ENCODE measurements at regions not wholly inside any gene's neighbourhood (a gene's known extent, or its start where the extent isn't known, plus 50 kb on each side); places are given as distances from the start of the nearest gene placed in this dataset.
"Not testable (repeated sequence)": the region's sequence is repeated elsewhere in the genome, so short reads cannot be mapped to it uniquely, and the experiment has no call there.

GRCh38 chr1:221998186-221998612 lies 256.3 kb upstream of the DUSP10 start:
- H3K4me3 ChIP-seq (ENCODE audit: low read length) = no peak overlapping the region
- H3K4me2 ChIP-seq (ENCODE audit: low read length) = no peak overlapping the region
- H3K4me1 ChIP-seq (ENCODE audit: control insufficient read depth, low read length) = no peaks in the 10 kb centered on the region
- H3K9me2 ChIP-seq (replicated peaks; ENCODE audit: control insufficient read depth, low read length) = no peaks in the 10 kb centered on the region
- no peaks in the 10 kb centered on the region for H3K79me2 ChIP-seq (ENCODE audit: control insufficient read depth, low read length)
- no peaks in the 10 kb centered on the region for H3K36me3 ChIP-seq (ENCODE audit: control insufficient read depth, low read length)
- H3K27me3 ChIP-seq (ENCODE audit: control insufficient read depth, low read length) = no peaks in the 10 kb centered on the region
- no peaks in the 10 kb centered on the region for H4K20me1 ChIP-seq (ENCODE audit: control insufficient read depth, insufficient read depth, low read depth, low read length)
- no peaks in the 10 kb centered on the region for H3K9me3 ChIP-seq (ENCODE audit: control insufficient read depth, insufficient read depth, low read length)
- no peaks in the 10 kb centered on the region for H3F3A ChIP-seq (ENCODE audit: control insufficient read depth, insufficient read depth)
- TF ChIP-seq, protein P1, sequence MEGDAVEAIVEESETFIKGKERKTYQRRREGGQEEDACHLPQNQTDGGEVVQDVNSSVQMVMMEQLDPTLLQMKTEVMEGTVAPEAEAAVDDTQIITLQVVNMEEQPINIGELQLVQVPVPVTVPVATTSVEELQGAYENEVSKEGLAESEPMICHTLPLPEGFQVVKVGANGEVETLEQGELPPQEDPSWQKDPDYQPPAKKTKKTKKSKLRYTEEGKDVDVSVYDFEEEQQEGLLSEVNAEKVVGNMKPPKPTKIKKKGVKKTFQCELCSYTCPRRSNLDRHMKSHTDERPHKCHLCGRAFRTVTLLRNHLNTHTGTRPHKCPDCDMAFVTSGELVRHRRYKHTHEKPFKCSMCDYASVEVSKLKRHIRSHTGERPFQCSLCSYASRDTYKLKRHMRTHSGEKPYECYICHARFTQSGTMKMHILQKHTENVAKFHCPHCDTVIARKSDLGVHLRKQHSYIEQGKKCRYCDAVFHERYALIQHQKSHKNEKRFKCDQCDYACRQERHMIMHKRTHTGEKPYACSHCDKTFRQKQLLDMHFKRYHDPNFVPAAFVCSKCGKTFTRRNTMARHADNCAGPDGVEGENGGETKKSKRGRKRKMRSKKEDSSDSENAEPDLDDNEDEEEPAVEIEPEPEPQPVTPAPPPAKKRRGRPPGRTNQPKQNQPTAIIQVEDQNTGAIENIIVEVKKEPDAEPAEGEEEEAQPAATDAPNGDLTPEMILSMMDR (IDR thresholded peaks at IDR 0.05; ENCODE audit: low read depth, low read length, poor library complexity, severe bottlenecking) = no peak
- no peak for TF ChIP-seq EZH2phosphoT487 (IDR thresholded peaks at IDR 0.05; ENCODE audit: borderline replicate concordance, low read length)
- H3K27ac ChIP-seq (ENCODE audit: low read depth, low read length) = no peak overlapping the region

- not testable (repeated sequence) for H3K27me3 ChIP-seq (ENCODE audit: control insufficient read depth, low read length); H3K9me3 ChIP-seq (ENCODE audit: control insufficient read depth, insufficient read depth, low read length); H4K20me1 ChIP-seq (ENCODE audit: control insufficient read depth, insufficient read depth, low read depth, low read length); H3K36me3 ChIP-seq (ENCODE audit: control insufficient read depth, low read length); H3F3A ChIP-seq (ENCODE audit: control insufficient read depth, insufficient read depth); H3K9me2 ChIP-seq (replicated peaks; ENCODE audit: control insufficient read depth, low read length); H3K4me3 ChIP-seq (ENCODE audit: low read length); H3K79me2 ChIP-seq (ENCODE audit: control insufficient read depth, low read length); H3K4me2 ChIP-seq (ENCODE audit: low read length); H3K27ac ChIP-seq (ENCODE audit: low read depth, low read length); H3K4me1 ChIP-seq (ENCODE audit: control insufficient read depth, low read length)
Observed at GRCh38 chr1:221997012-221997411, 255.1 kb upstream of the DUSP10 start.

- Histone ChIP-seq H3K4me2 (ENCODE audit: low read length) (no peak overlapping the region), H3K27me3 (ENCODE audit: control insufficient read depth, low read length) (no peaks in the 10 kb centered on the region), H3K9me2 (replicated peaks; ENCODE audit: control insufficient read depth, low read length) (no peaks in the 10 kb centered on the region), H3K4me3 (ENCODE audit: low read length) (no peak overlapping the region), H3F3A (ENCODE audit: control insufficient read depth, insufficient read depth) (no peaks in the 10 kb centered on the region), H3K36me3 (ENCODE audit: control insufficient read depth, low read length) (no peaks in the 10 kb centered on the region), H3K79me2 (ENCODE audit: control insufficient read depth, low read length) (no peaks in the 10 kb centered on the region), H3K27ac (ENCODE audit: low read depth, low read length) (no peak overlapping the region), H3K9me3 (ENCODE audit: control insufficient read depth, insufficient read depth, low read length) (no peaks in the 10 kb centered on the region), H4K20me1 (ENCODE audit: control insufficient read depth, insufficient read depth, low read depth, low read length) (no peaks in the 10 kb centered on the region), H3K4me1 (ENCODE audit: control insufficient read depth, low read length) (no peaks in the 10 kb centered on the region)
- TF ChIP-seq, protein P1 (IDR thresholded peaks at IDR 0.05; ENCODE audit: low read depth, low read length, poor library complexity, severe bottlenecking) = no peak
- TF ChIP-seq EZH2phosphoT487 (IDR thresholded peaks at IDR 0.05; ENCODE audit: borderline replicate concordance, low read length) = no peak
Observed at GRCh38 chr1:221994939-221995338, 253.1 kb upstream of the DUSP10 start.

GRCh38 chr1:221994274-221994698 lies 252.4 kb upstream of the DUSP10 start:
- Histone ChIP-seq H3K4me3 (ENCODE audit: low read length) (no peak overlapping the region), H3K79me2 (ENCODE audit: control insufficient read depth, low read length) (no peaks in the 10 kb centered on the region), H3K9me3 (ENCODE audit: control insufficient read depth, insufficient read depth, low read length) (no peaks in the 10 kb centered on the region), H3K36me3 (ENCODE audit: control insufficient read depth, low read length) (no peaks in the 10 kb centered on the region), H3K9me2 (replicated peaks; ENCODE audit: control insufficient read depth, low read length) (no peaks in the 10 kb centered on the region), H4K20me1 (ENCODE audit: control insufficient read depth, insufficient read depth, low read depth, low read length) (no peaks in the 10 kb centered on the region), H3K27ac (ENCODE audit: low read depth, low read length) (no peak overlapping the region), H3K27me3 (ENCODE audit: control insufficient read depth, low read length) (no peaks in the 10 kb centered on the region), H3F3A (ENCODE audit: control insufficient read depth, insufficient read depth) (no peaks in the 10 kb centered on the region), H3K4me1 (ENCODE audit: control insufficient read depth, low read length) (no peaks in the 10 kb centered on the region), H3K4me2 (ENCODE audit: low read length) (no peak overlapping the region)
- TF ChIP-seq, protein P1 (IDR thresholded peaks at IDR 0.05; ENCODE audit: low read depth, low read length, poor library complexity, severe bottlenecking) = no peak
- TF ChIP-seq EZH2phosphoT487 (IDR thresholded peaks at IDR 0.05; ENCODE audit: borderline replicate concordance, low read length) = no peak
